ENCODE measurements at regions not wholly inside any gene's neighbourhood (a gene's known extent, or its start where the extent isn't known, plus 50 kb on each side); places are given as distances from the start of the nearest gene placed in this dataset.

- no peak for TF ChIP-seq CTCF (IDR thresholded peaks at IDR 0.05; ENCODE audit: borderline replicate concordance, extremely low read depth, low read length, poor library complexity, severe bottlenecking)
- no peak for TF ChIP-seq EZH2 (IDR thresholded peaks at IDR 0.05; ENCODE audit: borderline replicate concordance, low read depth, low read length, severe bottlenecking)
These were observed 149.4 kb upstream of the DCC start for GRCh38 chr18:52190631-52191030.
